HAP-1 (cell line): ENCODE measurements at regions not wholly inside any gene's neighbourhood (a gene's known extent, or its start where the extent isn't known, plus 50 kb on each side); places are given as distances from the start of the nearest gene placed in this dataset.
A peak's percentile ranks its signal among the peaks of the same experiment; 100 is the strongest.
"Not testable (repeated sequence)": the region's sequence is repeated elsewhere in the genome, so short reads cannot be mapped to it uniquely, and the experiment has no call there.

ENCODE experiments used
- DNase-seq, 2 experiments: peaks; one replicate each; pipeline ENCODE4 v3.0.0-alpha.2; 2016 to 2020; ENCODE audit warnings: low spot score in 2 of 2
- H3K27me3 ChIP-seq: fragments of 250-450 bp; sonication (Bioruptor Pico); 2 replicates; pipeline ENCODE4 v1.5.1; 2020; ENCODE audit warnings: low read depth, mild to moderate bottlenecking, moderate library complexity
- H3K36me3 ChIP-seq: fragments of 250-450 bp; sonication (Bioruptor Pico); replicated peaks from 2 replicates; pipeline ENCODE4 v1.5.1; 2020; ENCODE audit warnings: mild to moderate bottlenecking
- H3K4me1 ChIP-seq: fragments of 250-450 bp; sonication (Bioruptor Pico); 2 replicates; pipeline ENCODE4 v1.5.1; 2020; ENCODE audit warnings: mild to moderate bottlenecking
- H3K4me3 ChIP-seq: fragments of 250-450 bp; sonication (Bioruptor Pico); 2 replicates; pipeline ENCODE4 v1.5.1; 2020; ENCODE audit warnings: mild to moderate bottlenecking, moderate library complexity
- H3K9me3 ChIP-seq: fragments of 250-450 bp; sonication (Bioruptor Pico); 2 replicates; pipeline ENCODE4 v1.5.1; 2020; ENCODE audit warnings: mild to moderate bottlenecking, moderate library complexity
- in situ Hi-C: fragments of 300-500 bp; cut with MboI; formaldehyde crosslinking; loops from 3 replicates; pipeline ENCODE4 v1.14.3; 2020; ENCODE audit warnings: low sequenced_read_pairs, inconsistent platforms, mixed read lengths

- DNase-seq, H3K27me3 ChIP-seq, H3K4me3 ChIP-seq, H3K36me3 ChIP-seq, H3K4me1 ChIP-seq, in situ Hi-C loops, H3K9me3 ChIP-seq: not testable (repeated sequence)
Measured at GRCh38 chr5:26364624-26365023, 673.8 kb downstream of the CDH9 start.

DNA sequence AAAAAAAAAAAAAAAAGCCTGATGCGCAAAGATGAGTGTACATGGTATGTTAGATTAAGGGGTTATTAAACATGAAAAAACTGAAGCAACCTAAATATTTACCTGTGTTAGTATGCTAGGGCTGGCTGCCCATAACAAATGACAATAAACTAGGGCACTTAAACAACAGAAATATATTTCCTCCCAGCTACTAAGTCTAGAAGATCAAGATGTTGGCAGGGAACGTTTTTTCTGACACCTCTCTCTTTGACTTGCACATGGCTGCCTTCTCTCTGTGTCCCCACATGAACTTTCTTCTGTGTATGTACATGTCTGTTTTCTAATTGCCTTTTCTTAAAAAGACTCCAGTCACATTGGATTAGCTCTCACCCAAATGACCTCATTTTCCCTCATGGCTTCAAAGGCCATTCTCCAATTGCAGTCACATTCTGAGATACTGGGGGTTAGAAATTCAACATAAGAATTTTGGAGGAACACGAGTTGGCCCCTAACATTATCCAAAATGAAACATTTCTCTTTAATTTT is 694.5 kb downstream of the CDH9 start:
- Histone ChIP-seq H3K27me3 (no peaks in the 10 kb centered on the region), H3K4me1 (no peaks in the 10 kb centered on the region), H3K4me3 (no peak overlapping the region), H3K36me3 (no peaks in the 10 kb centered on the region), H3K9me3 (no peaks in the 10 kb centered on the region)
- no peak for DNase-seq
- in situ Hi-C loops = no loop called here

DNA sequence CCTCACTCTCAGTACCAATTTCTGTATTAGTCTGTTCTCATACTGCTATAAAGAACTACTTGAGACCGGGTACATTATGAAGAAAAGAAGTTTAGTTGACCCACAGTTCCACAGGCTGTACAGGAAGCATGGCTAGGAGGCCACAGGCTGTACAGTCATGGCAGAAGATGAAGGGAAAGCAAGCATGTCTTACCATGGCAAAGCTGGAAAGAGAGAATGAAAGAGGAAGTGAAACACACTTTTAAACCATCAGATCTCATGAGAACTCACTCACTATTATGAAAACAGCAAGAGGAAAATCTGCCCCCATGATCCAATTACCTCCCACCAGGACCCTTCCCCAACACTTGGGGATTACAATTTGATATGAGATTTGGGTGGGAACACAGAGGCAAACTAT is 698.8 kb downstream of the CDH9 start:
- Histone ChIP-seq H3K9me3 (no peaks in the 10 kb centered on the region), H3K4me1 (no peaks in the 10 kb centered on the region), H3K36me3 (no peaks in the 10 kb centered on the region), H3K4me3 (no peak overlapping the region), H3K27me3 (no peaks in the 10 kb centered on the region)
- in situ Hi-C loops = no loop called here
- DNase-seq = no peak

- peak in 1 of 2 experiments; percentile 19 for DNase-seq
- in situ Hi-C loops = no loop called here
- no peaks in the 10 kb centered on the region for H3K9me3 ChIP-seq
Measured at GRCh38 chr5:26329562-26330189, 708.7 kb downstream of the CDH9 start.

GRCh38 chr5:26326153-26326759 is 712.1 kb downstream of the CDH9 start:
- Histone ChIP-seq H3K4me1 (no peaks in the 10 kb centered on the region), H3K36me3 (no peaks in the 10 kb centered on the region), H3K4me3 (no peak overlapping the region), H3K27me3 (no peaks in the 10 kb centered on the region), H3K9me3 (no peaks in the 10 kb centered on the region)
- DNase-seq = no peak
- in situ Hi-C loops = no loop called here

More at GRCh38 chr5:26329562-26330189, 708.7 kb downstream of the CDH9 start:
- no peaks in the 10 kb centered on the region for H3K36me3 ChIP-seq
- no peaks in the 10 kb centered on the region for H3K27me3 ChIP-seq
- H3K4me1 ChIP-seq = no peaks in the 10 kb centered on the region
- no peak overlapping the region for H3K4me3 ChIP-seq

- H3K9me3 ChIP-seq, H3K27me3 ChIP-seq, H3K36me3 ChIP-seq, H3K4me3 ChIP-seq, DNase-seq, in situ Hi-C loops, H3K4me1 ChIP-seq: not testable (repeated sequence)
Measured at GRCh38 chr5:26325432-26325831, 713.0 kb downstream of the CDH9 start.

DNA sequence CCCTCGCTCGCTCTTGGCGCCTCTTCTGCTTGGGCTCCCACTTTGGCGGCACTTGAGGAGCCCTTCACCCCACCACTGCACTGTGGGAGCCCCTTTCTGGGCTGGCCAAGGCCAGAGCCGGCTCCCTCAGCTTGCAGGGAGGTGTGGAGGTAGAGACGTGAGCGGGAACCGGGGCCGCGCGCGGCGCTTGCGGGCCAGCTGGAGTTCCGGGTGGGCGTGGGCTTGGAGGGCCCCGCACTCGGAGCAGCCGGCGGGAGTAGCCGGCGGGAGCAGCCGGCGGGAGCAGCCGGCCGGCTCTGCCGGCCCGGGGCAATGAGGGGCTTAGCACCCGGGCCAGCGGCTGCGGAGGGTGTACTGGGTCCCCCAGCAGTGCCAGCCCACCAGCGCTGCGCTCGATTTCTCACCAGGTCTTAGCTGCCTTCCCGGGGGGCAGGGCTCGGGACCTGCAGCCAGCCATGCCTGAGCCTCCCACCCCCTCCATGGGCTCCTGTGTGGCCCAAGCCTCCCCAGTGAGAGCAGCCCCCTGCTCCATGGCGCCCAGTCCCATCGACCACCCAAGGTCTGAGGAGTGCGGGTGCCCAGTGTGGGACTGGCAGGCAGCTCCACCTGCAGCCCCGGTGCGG is 714.0 kb downstream of the CDH9 start:
- in situ Hi-C loops, H3K27me3 ChIP-seq, H3K4me1 ChIP-seq, DNase-seq, H3K36me3 ChIP-seq, H3K9me3 ChIP-seq, H3K4me3 ChIP-seq: not testable (repeated sequence)

- no peak for DNase-seq
- Histone ChIP-seq H3K27me3 (no peaks in the 10 kb centered on the region), H3K9me3 (no peaks in the 10 kb centered on the region), H3K4me3 (no peak overlapping the region), H3K4me1 (no peaks in the 10 kb centered on the region), H3K36me3 (no peaks in the 10 kb centered on the region)
- in situ Hi-C loops = no loop called here
Measured at GRCh38 chr5:26323794-26324193, 714.6 kb downstream of the CDH9 start.

DNA sequence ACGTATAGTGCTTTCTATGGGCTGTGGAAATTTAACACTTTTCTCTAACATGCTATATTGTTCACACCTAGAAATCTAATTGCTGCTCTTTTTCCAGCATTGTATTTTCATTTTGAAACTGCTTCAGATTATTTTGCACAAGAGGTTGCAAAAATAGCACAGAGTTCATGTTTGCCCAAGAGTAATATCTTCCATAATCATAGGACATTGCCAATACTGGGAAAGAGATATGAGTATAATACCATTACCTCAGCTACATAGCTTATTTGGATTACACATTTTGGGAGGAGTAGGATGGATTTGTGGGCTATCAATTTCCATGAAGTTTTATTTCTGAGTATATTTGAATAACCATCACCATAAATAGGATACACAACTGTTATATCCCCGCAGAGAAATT is 717.1 kb downstream of the CDH9 start:
- Histone ChIP-seq H3K36me3 (no peaks in the 10 kb centered on the region), H3K4me1 (no peaks in the 10 kb centered on the region), H3K27me3 (no peaks in the 10 kb centered on the region), H3K4me3 (no peak overlapping the region), H3K9me3 (no peaks in the 10 kb centered on the region)
- no peak for DNase-seq
- in situ Hi-C loops = no loop called here

DNA sequence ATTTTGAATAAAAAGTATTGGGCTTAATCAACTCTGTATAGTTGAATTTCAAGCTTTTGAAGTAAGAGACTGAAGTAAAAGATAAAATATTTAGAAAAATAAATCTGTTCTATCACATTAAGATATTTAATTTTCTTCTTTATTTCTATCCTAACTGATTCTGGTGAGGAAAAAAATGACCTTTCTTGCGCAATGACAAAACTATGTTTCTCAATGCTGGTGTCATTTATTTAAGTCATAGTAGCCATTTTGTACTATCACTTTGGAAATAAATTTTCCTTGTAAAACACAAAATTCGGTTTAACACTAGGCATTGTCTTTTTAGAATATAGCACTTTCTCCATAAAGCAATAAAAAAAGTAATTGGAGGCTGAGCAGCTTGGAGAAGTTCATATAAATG is 728.0 kb downstream of the CDH9 start:
- DNase-seq = no peak
- Histone ChIP-seq H3K4me1 (no peaks in the 10 kb centered on the region), H3K27me3 (no peaks in the 10 kb centered on the region), H3K4me3 (no peak overlapping the region), H3K9me3 (no peaks in the 10 kb centered on the region), H3K36me3 (no peaks in the 10 kb centered on the region)
- in situ Hi-C loops = no loop called here

GRCh38 chr5:26295541-26295940 is 742.8 kb downstream of the CDH9 start:
- in situ Hi-C loops = no loop called here
- Histone ChIP-seq H3K9me3 (no peaks in the 10 kb centered on the region), H3K4me1 (no peaks in the 10 kb centered on the region), H3K27me3 (no peaks in the 10 kb centered on the region), H3K4me3 (no peak overlapping the region), H3K36me3 (no peaks in the 10 kb centered on the region)
- DNase-seq = no peak

- DNase-seq = no peak
- Histone ChIP-seq H3K36me3 (no peaks in the 10 kb centered on the region), H3K27me3 (no peaks in the 10 kb centered on the region), H3K9me3 (no peaks in the 10 kb centered on the region), H3K4me1 (no peaks in the 10 kb centered on the region), H3K4me3 (no peak overlapping the region)
- in situ Hi-C loops = no loop called here
Measured at GRCh38 chr5:26282190-26282589, 756.2 kb downstream of the CDH9 start.

DNA sequence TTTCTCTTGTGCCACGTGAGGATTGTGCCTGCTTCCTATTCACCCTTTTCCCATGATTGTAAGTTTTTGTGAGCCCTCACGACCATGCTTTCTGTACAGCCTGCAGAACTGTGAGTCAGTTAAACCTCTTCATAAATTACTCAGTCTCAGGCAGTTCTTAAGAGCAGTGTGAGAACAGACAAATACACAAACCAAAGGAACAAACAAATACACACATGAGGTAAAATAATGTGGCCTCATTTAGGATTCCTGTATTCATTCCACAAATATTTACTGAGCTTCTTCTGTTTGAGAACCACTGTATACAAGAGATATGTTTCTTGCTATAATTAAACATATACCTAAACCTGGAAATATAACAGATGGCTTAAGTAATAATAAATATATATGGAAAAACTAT is 760.3 kb downstream of the CDH9 start:
- no peaks in the 10 kb centered on the region for H3K36me3 ChIP-seq
- no peaks in the 10 kb centered on the region for H3K27me3 ChIP-seq
- no peak overlapping the region for H3K4me3 ChIP-seq
- H3K9me3 ChIP-seq = no peaks in the 10 kb centered on the region
- DNase-seq = no peak
- H3K4me1 ChIP-seq = no peaks in the 10 kb centered on the region
- in situ Hi-C loops = no loop called here

- no peaks in the 10 kb centered on the region for H3K9me3 ChIP-seq
- no peaks in the 10 kb centered on the region for H3K4me1 ChIP-seq
- in situ Hi-C loops = no loop called here
- no peaks in the 10 kb centered on the region for H3K27me3 ChIP-seq
- no peak for DNase-seq
- no peak overlapping the region for H3K4me3 ChIP-seq
- H3K36me3 ChIP-seq = no peaks in the 10 kb centered on the region
Measured at GRCh38 chr5:26259081-26259480, 779.3 kb downstream of the CDH9 start.
